Non-pigmented ciliary epithelial cell (primary cell): ENCODE measurements at regions not wholly inside any gene's neighbourhood (a gene's known extent, or its start where the extent isn't known, plus 50 kb on each side); places are given as distances from the start of the nearest gene placed in this dataset.
"Not testable (repeated sequence)": the region's sequence is repeated elsewhere in the genome, so short reads cannot be mapped to it uniquely, and the experiment has no call there.

Experiments
- DNase-seq: peaks from one replicate; pipeline ENCODE4 v3.0.0-alpha.2; 2010; ENCODE audit warnings: low read depth

DNA sequence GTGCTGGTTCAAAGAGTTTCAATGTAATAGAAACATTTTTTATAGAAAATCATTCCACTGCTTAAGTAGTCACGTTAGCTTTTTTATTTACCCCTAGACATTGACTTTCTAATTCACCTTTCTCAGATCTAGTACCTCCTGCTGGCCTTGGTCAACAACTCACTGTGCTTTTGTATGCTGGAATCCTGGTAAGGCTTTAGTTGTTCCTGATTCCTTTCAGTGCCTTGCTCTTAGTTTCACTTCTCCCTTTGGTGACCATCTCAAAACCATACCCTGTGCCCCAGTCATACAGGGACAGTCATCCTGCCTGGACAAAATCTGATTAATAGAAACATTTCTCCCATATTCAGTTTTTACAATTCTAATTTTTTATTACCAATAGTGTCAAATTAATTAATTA is 130.2 kb downstream of the GPR37 start:
- DNase-seq: no peak

DNA sequence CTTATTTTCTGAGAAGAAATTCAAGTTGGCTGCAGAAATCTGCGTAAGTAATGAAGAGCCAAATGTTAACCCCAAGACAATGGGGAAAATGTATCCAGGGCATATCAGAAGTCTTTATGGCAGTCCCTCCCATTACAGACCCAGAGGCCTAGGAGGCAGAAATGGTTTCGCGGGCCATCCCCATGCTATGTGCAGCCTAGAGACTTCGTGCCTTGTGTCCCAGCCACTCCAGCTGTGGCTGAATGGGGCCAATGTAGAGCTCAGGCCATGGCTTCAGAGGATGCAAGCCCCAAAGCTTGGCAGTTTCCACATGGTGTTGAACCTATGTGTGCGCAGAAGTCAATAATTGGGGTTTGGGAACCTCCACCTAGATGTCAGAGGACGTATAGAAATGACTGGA is 131.9 kb downstream of the GPR37 start:
- DNase-seq: no peak

DNA sequence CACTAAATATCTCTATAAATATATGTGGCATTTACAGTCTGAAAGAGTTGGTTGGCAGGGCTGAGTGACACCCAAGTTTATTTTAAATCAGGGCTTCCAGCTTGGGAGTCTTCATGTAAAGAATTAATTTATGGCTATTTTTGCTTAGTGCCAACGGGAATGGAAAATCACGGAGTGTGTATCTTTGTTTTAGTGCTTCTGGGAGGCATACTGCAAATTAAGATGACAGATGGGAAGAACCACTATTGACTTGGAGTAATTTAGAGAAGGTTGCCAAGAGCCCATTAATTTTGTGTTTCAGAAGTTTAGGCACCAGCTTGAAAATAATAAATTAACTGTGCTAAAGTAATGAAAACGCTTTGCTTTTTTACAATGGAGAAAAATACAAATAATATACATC is 135.2 kb downstream of the GPR37 start:
- DNase-seq: no peak

DNA sequence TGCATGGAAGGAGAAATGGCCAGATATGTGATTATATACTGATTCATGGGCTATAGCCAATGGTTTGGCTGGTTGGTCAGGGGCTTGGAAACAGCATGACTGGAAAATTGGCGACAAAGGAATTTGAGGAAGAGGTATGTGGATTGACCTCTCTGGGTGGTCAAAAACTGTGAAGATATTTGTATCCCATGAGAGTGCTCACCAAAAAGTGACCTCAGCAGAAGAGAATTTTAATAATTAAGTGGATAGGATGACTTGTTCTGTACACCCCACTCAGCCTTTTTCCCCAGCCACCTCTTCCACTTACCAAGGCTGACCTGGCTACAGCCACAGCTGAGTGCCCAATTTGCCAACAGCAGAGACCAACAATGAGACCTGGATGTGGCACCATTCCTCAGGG is 146.7 kb downstream of the GPR37 start:
- no peak for DNase-seq

DNA sequence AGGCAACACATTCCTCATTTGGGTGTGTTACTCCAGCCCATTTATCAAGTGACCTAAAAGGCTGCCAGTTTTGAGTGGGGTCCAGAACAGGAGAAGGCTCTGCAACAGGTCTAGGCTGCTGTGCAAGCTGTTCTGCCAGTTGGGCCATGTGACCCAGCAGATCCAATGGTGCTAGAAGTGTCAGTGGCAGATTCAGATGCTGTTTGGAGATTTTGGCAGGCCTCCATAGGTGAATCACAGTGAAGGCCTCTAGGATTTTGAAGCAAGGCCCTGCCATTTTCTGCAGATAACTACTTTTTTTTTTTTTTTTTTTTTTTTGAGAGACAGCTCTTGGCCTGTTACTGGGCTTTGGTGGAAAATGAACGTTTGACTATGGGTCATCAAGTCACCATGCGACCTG is 147.5 kb downstream of the GPR37 start:
- not testable (repeated sequence) for DNase-seq

DNA sequence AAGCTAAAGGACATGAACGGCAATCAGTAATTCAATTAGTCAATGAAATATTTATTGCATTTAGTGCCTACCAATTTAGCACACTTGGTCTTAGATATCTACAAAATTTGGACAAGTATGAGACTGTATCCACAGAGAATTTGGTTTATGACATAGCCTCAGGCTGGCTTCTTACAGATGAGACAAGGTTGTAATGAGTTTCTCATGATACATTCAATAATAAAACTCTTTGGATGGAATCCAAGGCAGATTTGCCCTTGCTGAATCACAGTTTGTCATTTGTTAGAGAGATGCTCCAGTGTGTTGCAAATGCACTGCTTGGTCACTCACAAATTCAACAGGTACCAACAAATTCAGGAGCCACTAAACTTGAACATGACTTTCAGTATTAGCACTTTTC is 162.5 kb downstream of the GPR37 start:
- no peak for DNase-seq

DNA sequence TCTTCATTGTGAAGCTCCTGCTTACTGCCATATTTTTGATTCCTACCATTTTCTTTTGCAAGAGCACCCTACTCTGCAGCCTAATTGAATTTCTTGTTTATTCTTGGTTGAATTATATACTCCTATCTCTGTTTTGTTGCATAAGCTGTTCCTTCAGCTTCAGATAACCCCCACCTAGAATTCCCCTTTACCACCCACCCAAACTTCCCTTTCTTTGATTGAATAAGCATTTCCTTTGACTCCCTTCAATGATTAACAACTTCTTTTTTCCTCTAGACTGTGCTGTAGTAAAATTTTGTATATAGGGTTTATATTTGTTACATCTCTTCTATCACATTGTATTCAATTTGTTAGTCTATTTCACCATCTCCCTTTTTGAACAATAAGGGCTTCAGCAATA is 168.1 kb downstream of the GPR37 start:
- DNase-seq: no peak

DNA sequence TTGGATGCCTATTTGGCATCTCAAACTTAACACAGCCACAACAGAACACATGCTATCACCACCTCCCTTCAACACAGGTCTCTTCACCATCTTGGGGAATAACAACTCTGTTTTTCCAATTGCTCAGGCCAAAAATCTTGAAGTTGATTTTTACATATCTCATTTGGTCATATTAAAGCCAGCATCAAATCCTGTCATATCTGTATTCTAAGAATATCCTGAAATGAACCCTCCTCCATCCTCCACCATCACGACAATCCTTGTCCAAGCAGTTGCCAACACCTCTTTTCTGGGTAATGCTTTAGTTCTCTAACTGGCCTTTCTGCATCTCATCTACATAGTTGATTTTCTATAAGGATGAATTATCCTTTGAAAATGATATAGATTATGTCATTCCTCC is 168.7 kb downstream of the GPR37 start:
- DNase-seq: no peak

DNA sequence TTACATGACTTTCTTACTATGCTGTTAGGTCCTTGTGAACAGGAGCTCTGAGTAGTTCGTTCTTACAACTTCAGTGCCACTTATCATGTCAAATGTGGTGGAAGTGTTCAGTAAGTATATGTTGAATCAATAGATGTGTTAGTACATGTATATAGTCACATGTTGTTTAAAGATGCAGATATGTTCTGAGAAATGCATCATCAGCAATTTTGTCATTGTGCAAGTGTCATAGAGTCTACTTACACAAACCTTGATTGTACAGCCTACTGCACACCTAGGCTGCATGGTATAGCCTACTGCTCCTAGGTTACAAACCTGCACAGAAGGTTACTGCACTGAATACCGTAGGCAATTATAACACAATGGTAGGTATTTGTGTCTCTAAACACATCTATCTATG is 174.8 kb downstream of the GPR37 start:
- no peak for DNase-seq

DNA sequence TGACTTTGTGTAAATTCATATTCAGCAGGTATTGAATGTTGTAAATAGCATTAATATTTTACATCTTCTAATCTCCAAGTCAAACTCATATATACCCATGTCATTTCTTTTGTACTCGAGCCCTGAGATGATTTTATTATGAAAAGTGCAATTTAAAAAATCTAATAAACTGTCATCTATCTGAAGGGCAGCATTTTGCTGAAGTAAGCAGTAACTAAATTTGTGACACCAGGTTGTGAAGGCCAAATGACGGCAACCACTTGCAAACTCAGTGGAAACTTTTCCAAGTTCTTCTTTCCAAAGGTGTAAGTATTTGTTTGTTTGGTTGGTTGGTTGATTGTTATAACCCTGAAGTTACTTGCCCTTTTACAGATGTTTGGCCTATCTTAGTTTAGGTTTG is 188.3 kb downstream of the GPR37 start:
- DNase-seq: no peak

DNA sequence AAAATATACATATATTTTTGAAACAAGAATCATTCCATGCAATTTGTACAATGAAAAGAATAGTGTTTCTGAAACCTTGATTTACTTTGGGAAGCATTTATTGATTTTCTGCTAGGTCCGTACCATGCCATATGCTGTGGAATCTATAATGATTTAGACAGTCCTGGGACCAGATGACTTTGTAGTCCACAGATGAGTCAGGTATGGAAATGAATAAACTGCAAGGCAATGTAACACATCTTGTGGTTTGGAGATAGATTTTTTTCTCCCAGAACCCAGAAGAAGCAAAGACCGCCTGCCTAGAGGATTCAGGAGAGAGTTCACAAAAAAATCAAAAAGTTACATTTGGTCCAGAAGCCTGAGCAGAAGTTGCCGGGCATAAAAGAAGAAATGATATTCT is 190.4 kb downstream of the GPR37 start:
- no peak for DNase-seq

DNA sequence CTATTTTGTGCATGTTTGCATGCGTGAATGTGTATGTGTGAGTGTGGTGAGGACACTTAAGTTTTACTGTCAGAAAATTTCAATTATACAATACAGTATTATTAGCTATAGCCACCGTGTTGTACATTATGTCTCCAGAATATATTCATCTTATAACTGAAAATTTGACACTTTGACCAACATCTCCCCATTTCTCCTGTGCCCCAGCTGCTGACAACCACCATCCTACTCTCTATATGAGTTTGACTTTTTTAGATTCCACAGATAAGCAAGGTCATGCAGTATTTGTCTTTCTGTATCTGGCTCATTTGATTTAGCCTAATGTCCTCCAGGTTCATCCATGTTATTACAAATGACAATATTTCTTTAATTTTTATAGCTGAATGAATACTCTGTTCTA is 195.0 kb downstream of the GPR37 start:
- no peak for DNase-seq

DNA sequence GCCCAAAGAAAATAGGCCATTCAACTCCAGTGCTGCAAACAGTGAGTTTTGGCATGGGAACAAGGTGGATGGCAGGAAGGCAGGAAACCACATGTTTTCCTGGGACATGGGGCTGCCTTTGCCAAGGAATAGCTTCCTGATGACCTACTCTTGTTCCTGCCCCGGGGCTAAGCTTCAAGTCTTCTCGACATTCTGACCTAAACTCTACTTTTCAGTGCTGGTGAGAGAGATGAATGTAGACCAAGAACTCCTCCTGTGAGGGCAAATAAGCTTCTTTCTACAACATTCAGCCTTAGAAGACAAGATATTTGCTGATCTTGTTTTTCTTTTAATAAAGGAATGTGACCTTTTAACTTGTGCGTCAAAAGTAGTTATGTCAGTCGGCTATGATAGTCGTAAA is 199.0 kb downstream of the GPR37 start:
- DNase-seq: peak; percentile 35

DNA sequence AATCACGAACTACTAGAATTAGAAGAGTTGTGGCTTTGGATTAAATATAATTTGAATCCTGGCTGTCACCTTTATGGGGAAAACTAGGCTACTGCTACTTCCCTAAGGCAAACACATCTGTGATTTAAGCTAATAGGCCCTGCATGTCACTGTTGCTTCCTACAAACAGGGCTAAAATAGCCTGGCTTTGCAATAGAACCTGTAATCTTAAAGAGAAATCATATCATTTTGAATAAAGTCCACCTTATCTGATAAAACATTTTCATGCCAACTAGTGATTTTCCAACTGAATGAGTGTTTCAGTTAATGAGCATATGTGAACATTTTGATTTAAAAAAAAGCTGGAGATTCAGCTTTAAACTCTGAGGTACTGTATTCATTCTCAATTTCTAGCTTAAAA is 208.0 kb downstream of the GPR37 start:
- DNase-seq: no peak

DNA sequence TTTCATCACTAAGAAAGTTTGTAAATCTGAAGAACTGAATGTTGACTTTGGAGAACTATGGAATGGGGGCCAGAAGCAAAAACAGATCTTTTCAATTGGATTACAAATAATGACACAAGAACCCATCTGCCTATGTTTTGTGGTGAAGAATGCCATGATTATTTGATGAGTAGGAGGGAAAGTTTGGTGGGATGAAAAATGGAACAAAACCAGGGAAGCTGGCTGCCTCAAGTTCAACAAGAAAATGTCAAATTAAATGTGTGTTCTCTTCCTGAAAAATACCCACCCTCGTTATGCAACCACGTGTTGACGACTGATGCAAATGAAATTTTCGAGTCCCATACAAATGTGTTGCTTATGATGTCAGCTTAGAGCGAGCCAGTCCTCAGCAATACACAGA is 208.5 kb downstream of the GPR37 start:
- DNase-seq: no peak

DNA sequence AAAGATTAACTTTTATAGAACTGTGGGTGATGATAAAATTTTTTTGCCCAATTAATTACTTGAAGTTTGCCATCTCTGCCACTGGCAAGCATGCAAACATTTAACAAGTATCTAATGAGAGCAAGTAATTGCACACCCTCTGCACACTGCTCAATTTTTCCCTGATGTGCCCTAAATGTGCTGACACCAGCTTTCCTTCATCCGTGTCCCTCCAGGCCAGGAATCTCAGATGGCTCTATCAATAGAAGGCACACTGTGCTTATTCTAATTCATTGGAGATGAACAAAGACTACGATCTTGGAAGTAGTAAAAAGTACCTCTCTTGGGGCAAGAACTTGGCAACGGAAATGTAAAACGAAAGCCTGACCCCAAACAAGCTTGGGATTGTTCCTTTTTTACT is 212.1 kb downstream of the GPR37 start:
- DNase-seq: no peak

DNA sequence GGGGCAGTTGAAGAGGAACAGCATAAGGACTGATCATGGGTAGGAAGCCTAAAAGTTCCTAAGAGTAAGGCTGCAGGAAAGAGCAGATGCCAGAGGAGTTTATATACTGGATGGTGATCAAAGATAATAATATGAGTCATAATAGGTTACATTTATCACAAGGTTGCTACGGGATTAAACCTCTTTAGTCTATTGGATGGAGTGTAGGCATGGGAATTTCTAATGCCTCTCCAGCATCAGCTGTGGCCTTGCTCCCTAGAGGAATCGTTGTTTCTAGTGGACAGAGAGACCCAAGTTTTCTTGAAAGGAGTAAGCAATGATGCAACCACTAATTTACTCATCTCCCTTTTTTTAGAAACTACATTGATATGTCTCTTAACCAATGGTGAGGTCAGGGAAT is 213.4 kb downstream of the GPR37 start:
- no peak for DNase-seq

DNA sequence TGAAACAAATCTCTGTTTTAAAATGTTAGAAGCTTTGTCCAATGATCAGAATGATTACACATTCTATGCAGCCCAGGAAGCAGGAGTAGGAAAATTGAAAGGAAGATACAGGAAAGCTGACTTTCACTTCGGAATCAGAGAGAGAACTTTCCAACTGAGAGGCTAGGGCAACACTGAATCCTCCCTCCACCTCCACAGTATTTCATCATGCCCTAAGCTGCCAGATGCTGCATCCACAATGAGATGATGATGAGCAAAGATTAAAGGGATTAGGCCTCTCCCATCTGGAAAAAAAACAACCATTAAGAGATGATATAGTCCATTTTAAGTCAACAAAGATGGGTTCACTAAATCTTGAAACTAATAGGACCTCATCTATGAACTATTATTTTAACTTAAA is 215.6 kb downstream of the GPR37 start:
- no peak for DNase-seq

DNA sequence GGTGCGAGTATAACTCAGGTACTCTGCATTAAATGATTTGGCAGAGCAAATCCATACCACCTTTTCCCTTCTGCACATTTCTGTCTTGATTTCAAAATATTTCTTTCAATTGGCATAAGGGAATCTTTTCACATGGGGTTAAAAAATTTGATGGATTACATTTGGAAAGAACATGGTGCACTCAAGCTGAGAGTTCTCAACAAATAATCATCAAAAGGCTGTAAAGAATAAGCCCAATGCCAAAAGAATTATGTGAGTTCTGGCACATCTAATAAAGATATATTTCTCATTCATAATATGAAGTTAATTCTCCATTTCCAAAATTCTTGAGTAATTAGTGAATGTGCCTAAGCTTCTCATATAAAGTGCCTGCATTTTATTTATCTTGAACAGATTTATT is 223.1 kb downstream of the GPR37 start:
- no peak for DNase-seq

DNA sequence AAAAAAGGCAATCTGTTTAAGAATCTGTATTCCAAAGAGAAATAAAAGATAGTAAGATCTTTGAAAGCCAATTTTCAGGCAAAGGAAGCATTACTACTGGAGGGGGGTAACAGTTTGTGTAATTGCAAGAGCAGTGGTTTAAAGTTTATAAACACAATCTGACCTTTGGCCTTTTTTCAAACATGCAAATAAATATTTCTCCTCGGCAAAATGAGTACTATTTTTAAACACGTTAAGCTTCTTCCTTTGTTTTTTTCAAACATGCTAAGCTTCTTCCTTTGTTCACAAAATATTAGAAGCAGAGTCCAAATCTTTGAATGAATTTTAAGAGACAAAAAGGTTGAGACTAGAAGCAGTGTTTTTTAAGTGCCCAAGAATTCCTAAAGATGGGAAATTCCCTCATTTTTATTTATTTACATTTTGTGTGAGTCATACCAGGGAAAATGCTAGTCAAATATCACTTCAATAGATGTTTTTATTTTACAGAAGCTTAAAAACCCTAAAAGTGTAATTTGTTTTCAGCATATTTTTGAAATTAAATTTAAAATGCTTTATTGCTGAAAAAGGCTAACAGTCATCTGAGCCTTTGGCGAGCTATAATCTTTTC is 229.3 kb downstream of the GPR37 start:
- DNase-seq: no peak

DNA sequence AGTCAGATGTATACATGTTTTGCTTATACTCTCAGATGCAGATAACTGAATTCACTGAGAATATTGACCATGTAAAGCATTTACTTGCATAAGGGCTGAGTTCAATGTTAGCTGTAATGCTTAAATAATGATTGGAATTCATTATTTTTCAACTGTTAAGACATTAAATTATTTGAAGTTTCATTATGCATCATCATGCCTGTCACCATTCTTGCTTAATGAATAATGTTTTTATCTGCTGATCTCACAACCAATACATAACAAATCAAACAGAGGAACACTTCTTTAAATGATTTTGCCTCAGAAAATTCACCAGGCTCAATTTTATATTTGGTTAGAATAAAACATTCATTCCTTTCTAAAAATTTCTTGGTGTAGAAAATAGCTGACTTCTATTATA is 233.4 kb downstream of the GPR37 start:
- DNase-seq: no peak

DNA sequence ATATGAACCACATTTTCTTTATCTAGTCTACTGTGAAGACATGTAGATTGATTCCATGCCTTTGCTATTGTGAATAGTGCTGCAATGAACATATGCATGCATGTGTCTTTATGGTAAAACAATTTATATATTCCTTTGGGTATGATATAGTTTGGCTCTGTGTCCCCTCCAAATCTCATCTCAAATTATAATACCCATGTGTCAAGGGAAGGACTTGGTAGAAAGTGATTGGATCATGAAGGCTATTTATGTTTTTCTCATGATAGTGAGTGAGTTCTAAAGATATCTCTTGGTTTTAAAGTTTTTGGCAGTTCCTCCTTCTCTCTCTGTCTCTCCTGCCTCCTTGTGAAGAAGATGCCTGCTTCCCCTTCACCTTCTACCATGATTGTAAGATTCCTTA is 248.7 kb downstream of the GPR37 start:
- DNase-seq: no peak

DNA sequence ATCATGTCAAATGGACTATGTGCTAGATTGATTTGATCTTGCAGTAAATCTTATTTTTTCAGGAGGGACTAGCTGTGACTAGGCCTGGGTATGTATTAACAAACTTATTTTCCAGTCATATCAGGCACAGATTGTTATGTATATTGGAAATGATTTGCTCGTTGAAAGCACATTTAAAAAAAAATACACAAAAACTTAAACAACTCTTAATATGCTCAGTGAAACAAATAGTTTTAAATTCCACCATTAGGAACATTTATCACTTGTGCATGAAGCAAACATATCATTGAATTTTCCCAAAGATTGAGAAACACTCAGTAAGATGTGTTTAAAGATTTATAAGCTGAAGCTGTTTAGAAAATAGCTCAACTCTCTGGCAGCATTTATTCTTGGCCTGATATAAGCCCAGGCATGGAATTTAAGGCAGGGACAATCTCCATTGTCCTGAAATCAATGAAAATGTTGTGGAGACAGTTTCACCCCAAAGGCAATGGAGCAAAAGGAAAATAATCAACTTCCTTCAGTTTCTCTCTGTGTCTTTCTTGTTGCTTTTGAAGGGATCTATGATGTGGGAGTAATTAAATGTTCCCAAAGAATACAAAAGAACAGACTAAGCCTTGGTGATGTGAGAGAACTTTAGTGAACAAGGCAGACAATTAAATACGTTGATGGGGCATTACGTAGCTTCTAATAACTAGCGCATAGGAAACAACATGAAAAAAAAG is 250.3 kb downstream of the GPR37 start:
- DNase-seq: no peak

DNA sequence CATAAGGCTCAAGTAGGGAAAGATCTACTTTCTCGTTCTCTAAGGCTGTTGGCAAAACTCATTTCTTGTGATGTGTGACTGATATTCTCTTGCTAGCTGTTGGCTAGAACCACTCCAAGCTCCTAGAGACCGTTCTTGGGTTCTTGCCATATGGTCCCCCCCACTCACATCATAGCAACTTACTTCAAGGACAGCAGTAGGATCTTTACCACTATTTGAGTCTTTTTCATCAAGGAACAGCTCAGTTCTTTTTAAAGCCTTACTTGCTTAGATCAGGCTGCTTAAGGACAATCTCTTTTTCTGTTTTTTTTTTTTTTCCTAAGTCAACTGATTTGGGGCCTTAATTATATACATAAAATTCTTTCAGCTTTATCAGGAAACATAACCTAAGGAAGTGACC is 251.1 kb downstream of the GPR37 start:
- DNase-seq: no peak
